Ovary (tissue), 3 donors: ENCODE measurements at regions not wholly inside any gene's neighbourhood (a gene's known extent, or its start where the extent isn't known, plus 50 kb on each side); places are given as distances from the start of the nearest gene placed in this dataset.

Experiments
- EP300 ChIP-seq: sonication (generic); formaldehyde crosslinking; IDR thresholded peaks from one replicate; pipeline ENCODE4 v1.6.1; 2017; ENCODE audit warnings: antibody characterized with exemption
- TF ChIP-seq, protein P1 (sequence below), 3 donors: fragments of 450-650 bp in 2 of 3; fragments of 200-600 bp in 1 of 3; IDR thresholded peaks; one replicate each; pipeline versions ENCODE4 v1.5.1 to v1.8.0; 2016 to 2022; ENCODE audit warnings: antibody characterized with exemption in 3 of 3, mild to moderate bottlenecking in 1 of 3
- donor health status: DM: no; HTN: no; CAD: no.

DNA sequence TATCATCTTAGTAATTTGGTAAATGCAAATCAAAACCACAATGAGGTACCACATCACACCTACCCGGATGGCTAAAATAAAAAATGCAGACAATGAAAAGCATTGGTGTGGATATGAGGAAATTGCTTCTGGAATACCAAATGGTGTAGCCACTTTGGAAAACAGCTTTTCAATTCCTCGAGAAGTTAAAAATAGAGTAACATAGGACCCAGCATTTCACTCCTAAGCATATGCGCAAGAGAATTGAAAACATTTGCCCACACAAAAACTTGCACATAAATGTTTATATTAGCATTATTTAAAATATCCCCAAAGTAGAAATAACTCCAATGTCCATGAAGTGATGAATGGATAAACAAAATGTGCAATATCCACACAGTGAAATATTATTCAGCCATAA lies 608.7 kb downstream of the ISL1 start:
- TF ChIP-seq EP300, result no peak
- TF ChIP-seq, protein P1, sequence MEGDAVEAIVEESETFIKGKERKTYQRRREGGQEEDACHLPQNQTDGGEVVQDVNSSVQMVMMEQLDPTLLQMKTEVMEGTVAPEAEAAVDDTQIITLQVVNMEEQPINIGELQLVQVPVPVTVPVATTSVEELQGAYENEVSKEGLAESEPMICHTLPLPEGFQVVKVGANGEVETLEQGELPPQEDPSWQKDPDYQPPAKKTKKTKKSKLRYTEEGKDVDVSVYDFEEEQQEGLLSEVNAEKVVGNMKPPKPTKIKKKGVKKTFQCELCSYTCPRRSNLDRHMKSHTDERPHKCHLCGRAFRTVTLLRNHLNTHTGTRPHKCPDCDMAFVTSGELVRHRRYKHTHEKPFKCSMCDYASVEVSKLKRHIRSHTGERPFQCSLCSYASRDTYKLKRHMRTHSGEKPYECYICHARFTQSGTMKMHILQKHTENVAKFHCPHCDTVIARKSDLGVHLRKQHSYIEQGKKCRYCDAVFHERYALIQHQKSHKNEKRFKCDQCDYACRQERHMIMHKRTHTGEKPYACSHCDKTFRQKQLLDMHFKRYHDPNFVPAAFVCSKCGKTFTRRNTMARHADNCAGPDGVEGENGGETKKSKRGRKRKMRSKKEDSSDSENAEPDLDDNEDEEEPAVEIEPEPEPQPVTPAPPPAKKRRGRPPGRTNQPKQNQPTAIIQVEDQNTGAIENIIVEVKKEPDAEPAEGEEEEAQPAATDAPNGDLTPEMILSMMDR (IDR thresholded peaks at IDR 0.05), result no peak
